Common myeloid progenitor, CD34-positive (primary cell): ENCODE measurements at regions not wholly inside any gene's neighbourhood (a gene's known extent, or its start where the extent isn't known, plus 50 kb on each side); places are given as distances from the start of the nearest gene placed in this dataset.
"Not testable (repeated sequence)": the region's sequence is repeated elsewhere in the genome, so short reads cannot be mapped to it uniquely, and the experiment has no call there.

Experiments
- CTCF ChIA-PET: fragments of 350-600 bp; sonication (Branson Sonifier 250); formaldehyde crosslinking; loops from one replicate; lab custom pipeline; 2021; ENCODE audit warnings: antibody characterized with exemption; lab: Charles Lee
- POLR2A ChIA-PET: fragments of 350-600 bp; sonication (Branson Sonifier 250); formaldehyde crosslinking; loops from one replicate; lab custom pipeline; 2021; ENCODE audit warnings: antibody characterized with exemption; lab: Charles Lee
- DNase-seq, 3 donors: peaks; one replicate each; pipeline versions ENCODE4 v3.0.0 to v3.0.0-alpha.2; 2013
- H3K27ac ChIP-seq, 2 experiments: 1 replicate in 1 of 2; 2 replicates in 1 of 2; pipeline ENCODE4 v1.7.0; 2013; ENCODE audit warnings: inconsistent platforms in 2 of 2, low read length in 2 of 2, mild to moderate bottlenecking in 2 of 2, low read depth in 1 of 2, moderate library complexity in 1 of 2; ENCODE audit not compliant: severe bottlenecking in 2 of 2, insufficient read depth in 1 of 2, poor library complexity in 1 of 2
- H3K27me3 ChIP-seq, 5 experiments: replicated peaks in 2 of 5; 1 replicate in 3 of 5; 2 replicates in 2 of 5; pipeline versions ENCODE4 v1.6.1 to v1.7.0; 2013; ENCODE audit warnings: low read length in 4 of 5, mild to moderate bottlenecking in 2 of 5, moderate library complexity in 2 of 5, inconsistent platforms in 1 of 5; ENCODE audit not compliant: insufficient read depth in 5 of 5, control insufficient read depth in 4 of 5
- H3K36me3 ChIP-seq, 4 experiments: 1 replicate in 2 of 4; 2 replicates in 2 of 4; pipeline versions ENCODE4 v1.6.1 to v1.7.0; 2013; ENCODE audit warnings: low read length in 3 of 4, control low read depth in 1 of 4, mild to moderate bottlenecking in 1 of 4; ENCODE audit not compliant: control insufficient read depth in 4 of 4, insufficient read depth in 4 of 4
- H3K4me1 ChIP-seq, 4 experiments: 1 replicate in 3 of 4; 2 replicates in 1 of 4; pipeline versions ENCODE4 v1.6.1 to v1.7.1; 2013; ENCODE audit warnings: low read length in 3 of 4, mild to moderate bottlenecking in 3 of 4, control low read depth in 1 of 4, inconsistent platforms in 1 of 4, moderate library complexity in 1 of 4; ENCODE audit not compliant: control insufficient read depth in 4 of 4, insufficient read depth in 4 of 4; ENCODE audit errors: control extremely low read depth in 1 of 4
- H3K4me3 ChIP-seq, 7 experiments: 1 replicate in 4 of 7; 2 replicates in 3 of 7; pipeline versions ENCODE4 v1.5.1 to v1.7.0; 2013; ENCODE audit warnings: mild to moderate bottlenecking in 7 of 7, low read length in 6 of 7, moderate library complexity in 6 of 7, inconsistent platforms in 2 of 7, low read depth in 2 of 7, control low read depth in 1 of 7; ENCODE audit not compliant: insufficient read depth in 4 of 7, control insufficient read depth in 1 of 7; ENCODE audit errors: extremely low read depth in 1 of 7
- H3K9me3 ChIP-seq, 5 experiments: 1 replicate in 4 of 5; 2 replicates in 1 of 5; pipeline versions ENCODE4 v1.6.1 to v1.7.1; 2013; ENCODE audit warnings: low read length in 4 of 5, mild to moderate bottlenecking in 2 of 5, inconsistent platforms in 1 of 5, low read depth in 1 of 5, moderate library complexity in 1 of 5; ENCODE audit not compliant: control insufficient read depth in 4 of 5, insufficient read depth in 2 of 5; ENCODE audit errors: control extremely low read depth in 1 of 5
- WGBS: methylation state at CpG from one replicate; pipeline ENCODE4 v1.1.5; 2013; ENCODE audit not compliant: insufficient coverage; 5-methylcytosine and 5-hydroxymethylcytosine counted together

- 80% methylated on average over 1 of the region's 4 CpGs for WGBS
- Histone ChIP-seq H3K4me1 (no peaks in the 10 kb centered on the region), H3K27ac (no peak overlapping the region), H3K36me3 (no peaks in the 10 kb centered on the region), H3K4me3 (no peak overlapping the region), H3K27me3 (no peaks in the 10 kb centered on the region), H3K9me3 (no peaks in the 10 kb centered on the region)
- CTCF ChIA-PET, result no interaction called here
- no peak for DNase-seq
- POLR2A ChIA-PET, result no interaction called here
Observed at GRCh38 chr16:79938575-79938974, 338.0 kb upstream of the MAF start.

GRCh38 chr16:79937671-79938070 is 337.1 kb upstream of the MAF start:
- POLR2A ChIA-PET, DNase-seq, CTCF ChIA-PET, H3K36me3 ChIP-seq, H3K4me1 ChIP-seq, H3K4me3 ChIP-seq, H3K9me3 ChIP-seq, H3K27me3 ChIP-seq, H3K27ac ChIP-seq: not testable (repeated sequence)

GRCh38 chr16:79933603-79934002 is 333.1 kb upstream of the MAF start:
- WGBS, result 94% methylated on average over 3 of the region's 8 CpGs
- Histone ChIP-seq H3K27ac (no peak overlapping the region), H3K36me3 (no peaks in the 10 kb centered on the region), H3K4me1 (no peaks in the 10 kb centered on the region), H3K27me3 (no peaks in the 10 kb centered on the region), H3K4me3 (no peak overlapping the region), H3K9me3 (no peaks in the 10 kb centered on the region)
- POLR2A ChIA-PET, result interaction anchor here (0.6 to 0.7 kb wide), 2 partner anchors 9 to 15 kb away, joined by 3 read pairs; no protein-coding TSS in a partner anchor
- CTCF ChIA-PET, result interaction anchor here (0.6 to 1.0 kb wide), 2 partner anchors 11 to 136 kb away, joined by 3 to 4 read pairs; no protein-coding TSS in a partner anchor
- DNase-seq, result no peak

- POLR2A ChIA-PET, result interaction anchor here (0.7 kb wide), 1 partner anchor 39 kb away, joined by 3 read pairs; no protein-coding TSS in a partner anchor
- no peaks in the 10 kb centered on the region for H3K4me1 ChIP-seq
- CTCF ChIA-PET, result interaction anchor here (1.5 kb wide), 1 partner anchor 14 kb away, joined by 5 read pairs; no protein-coding TSS in a partner anchor
- DNase-seq, result no peak
- no CpG with 5 or more reads among the region's 2 CpGs for WGBS
- H3K27ac ChIP-seq, result no peak overlapping the region
- no peaks in the 10 kb centered on the region for H3K9me3 ChIP-seq
- H3K27me3 ChIP-seq, result no peaks in the 10 kb centered on the region
- no peak overlapping the region for H3K4me3 ChIP-seq
- H3K36me3 ChIP-seq, result no peaks in the 10 kb centered on the region
Observed at GRCh38 chr16:79932572-79932971, 332.0 kb upstream of the MAF start.

GRCh38 chr16:79931721-79932120 is 331.2 kb upstream of the MAF start:
- ChIA-PET POLR2A (no interaction called here), CTCF (interaction anchor here (1.5 kb wide), 1 partner anchor 13 kb away, joined by 5 read pairs; no protein-coding TSS in a partner anchor)
- H3K27ac ChIP-seq, result no peak overlapping the region
- no peaks in the 10 kb centered on the region for H3K4me1 ChIP-seq
- H3K4me3 ChIP-seq, result no peak overlapping the region
- H3K9me3 ChIP-seq, result no peaks in the 10 kb centered on the region
- H3K27me3 ChIP-seq, result no peaks in the 10 kb centered on the region
- DNase-seq, result no peak
- WGBS, result 100% methylated on average over 1 of the region's 1 CpG
- no peaks in the 10 kb centered on the region for H3K36me3 ChIP-seq

GRCh38 chr16:79929260-79929965 is 328.9 kb upstream of the MAF start:
- POLR2A ChIA-PET, result no interaction called here
- Histone ChIP-seq H3K4me1 (no peaks in the 10 kb centered on the region), H3K4me3 (no peak overlapping the region), H3K27ac (no peak overlapping the region), H3K36me3 (no peaks in the 10 kb centered on the region), H3K27me3 (no peaks in the 10 kb centered on the region), H3K9me3 (no peaks in the 10 kb centered on the region)
- no peak for DNase-seq
- CTCF ChIA-PET, result interaction anchor here (1.5 kb wide), 1 partner anchor 15 kb away, joined by 3 read pairs; no protein-coding TSS in a partner anchor
- WGBS, result no CpG with 5 or more reads among the region's 2 CpGs

- ChIA-PET POLR2A (no interaction called here), CTCF (no interaction called here)
- Histone ChIP-seq H3K36me3 (no peaks in the 10 kb centered on the region), H3K4me3 (no peak overlapping the region), H3K4me1 (no peaks in the 10 kb centered on the region), H3K9me3 (no peaks in the 10 kb centered on the region), H3K27ac (no peak overlapping the region), H3K27me3 (no peaks in the 10 kb centered on the region)
- WGBS, result 96% methylated on average over 4 of the region's 9 CpGs
- no peak for DNase-seq
Observed at GRCh38 chr16:79928142-79928873, 327.8 kb upstream of the MAF start.
